ENCODE measurements at regions not wholly inside any gene's neighbourhood (a gene's known extent, or its start where the extent isn't known, plus 50 kb on each side); places are given as distances from the start of the nearest gene placed in this dataset.

DNA sequence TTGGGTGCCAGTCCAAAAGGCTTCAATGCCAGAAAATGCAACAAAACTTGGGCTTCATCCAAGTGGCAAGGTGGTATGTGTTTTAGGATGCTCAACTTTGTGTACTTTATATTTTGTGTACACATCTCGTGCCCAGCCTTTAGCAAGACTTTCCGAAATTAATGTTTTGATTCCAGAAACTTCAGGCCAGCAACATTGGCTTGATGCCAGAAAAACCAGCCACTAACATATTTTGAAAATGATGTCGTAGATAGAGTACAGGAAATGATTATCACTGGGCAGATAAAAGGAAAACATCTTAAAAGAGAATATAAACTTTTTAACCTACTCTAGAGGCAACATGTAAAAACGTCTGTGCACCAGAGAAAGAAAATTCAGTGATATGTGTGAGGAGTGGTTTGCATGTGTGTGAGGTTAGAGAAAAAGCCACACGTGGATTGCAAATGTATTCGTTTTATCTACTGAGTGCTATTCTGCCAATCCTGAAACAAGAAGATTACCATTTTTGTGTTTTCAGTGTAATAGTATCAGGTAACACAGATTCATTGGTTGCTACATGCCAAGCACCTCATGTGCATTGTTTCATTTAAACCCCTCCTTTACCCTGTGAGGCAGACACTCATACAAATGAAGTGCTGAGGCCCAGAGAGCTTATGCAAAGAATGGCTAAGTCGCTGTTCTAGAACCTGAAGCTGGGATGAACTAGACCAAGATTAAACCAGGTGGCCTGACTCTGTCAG lies 264.8 kb downstream of the C1D start:
- TF ChIP-seq, protein P1, sequence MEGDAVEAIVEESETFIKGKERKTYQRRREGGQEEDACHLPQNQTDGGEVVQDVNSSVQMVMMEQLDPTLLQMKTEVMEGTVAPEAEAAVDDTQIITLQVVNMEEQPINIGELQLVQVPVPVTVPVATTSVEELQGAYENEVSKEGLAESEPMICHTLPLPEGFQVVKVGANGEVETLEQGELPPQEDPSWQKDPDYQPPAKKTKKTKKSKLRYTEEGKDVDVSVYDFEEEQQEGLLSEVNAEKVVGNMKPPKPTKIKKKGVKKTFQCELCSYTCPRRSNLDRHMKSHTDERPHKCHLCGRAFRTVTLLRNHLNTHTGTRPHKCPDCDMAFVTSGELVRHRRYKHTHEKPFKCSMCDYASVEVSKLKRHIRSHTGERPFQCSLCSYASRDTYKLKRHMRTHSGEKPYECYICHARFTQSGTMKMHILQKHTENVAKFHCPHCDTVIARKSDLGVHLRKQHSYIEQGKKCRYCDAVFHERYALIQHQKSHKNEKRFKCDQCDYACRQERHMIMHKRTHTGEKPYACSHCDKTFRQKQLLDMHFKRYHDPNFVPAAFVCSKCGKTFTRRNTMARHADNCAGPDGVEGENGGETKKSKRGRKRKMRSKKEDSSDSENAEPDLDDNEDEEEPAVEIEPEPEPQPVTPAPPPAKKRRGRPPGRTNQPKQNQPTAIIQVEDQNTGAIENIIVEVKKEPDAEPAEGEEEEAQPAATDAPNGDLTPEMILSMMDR (IDR thresholded peaks at IDR 0.05; ENCODE audit: low read depth, low read length, missing input control) = no peak
- TF ChIP-seq, protein P2, sequence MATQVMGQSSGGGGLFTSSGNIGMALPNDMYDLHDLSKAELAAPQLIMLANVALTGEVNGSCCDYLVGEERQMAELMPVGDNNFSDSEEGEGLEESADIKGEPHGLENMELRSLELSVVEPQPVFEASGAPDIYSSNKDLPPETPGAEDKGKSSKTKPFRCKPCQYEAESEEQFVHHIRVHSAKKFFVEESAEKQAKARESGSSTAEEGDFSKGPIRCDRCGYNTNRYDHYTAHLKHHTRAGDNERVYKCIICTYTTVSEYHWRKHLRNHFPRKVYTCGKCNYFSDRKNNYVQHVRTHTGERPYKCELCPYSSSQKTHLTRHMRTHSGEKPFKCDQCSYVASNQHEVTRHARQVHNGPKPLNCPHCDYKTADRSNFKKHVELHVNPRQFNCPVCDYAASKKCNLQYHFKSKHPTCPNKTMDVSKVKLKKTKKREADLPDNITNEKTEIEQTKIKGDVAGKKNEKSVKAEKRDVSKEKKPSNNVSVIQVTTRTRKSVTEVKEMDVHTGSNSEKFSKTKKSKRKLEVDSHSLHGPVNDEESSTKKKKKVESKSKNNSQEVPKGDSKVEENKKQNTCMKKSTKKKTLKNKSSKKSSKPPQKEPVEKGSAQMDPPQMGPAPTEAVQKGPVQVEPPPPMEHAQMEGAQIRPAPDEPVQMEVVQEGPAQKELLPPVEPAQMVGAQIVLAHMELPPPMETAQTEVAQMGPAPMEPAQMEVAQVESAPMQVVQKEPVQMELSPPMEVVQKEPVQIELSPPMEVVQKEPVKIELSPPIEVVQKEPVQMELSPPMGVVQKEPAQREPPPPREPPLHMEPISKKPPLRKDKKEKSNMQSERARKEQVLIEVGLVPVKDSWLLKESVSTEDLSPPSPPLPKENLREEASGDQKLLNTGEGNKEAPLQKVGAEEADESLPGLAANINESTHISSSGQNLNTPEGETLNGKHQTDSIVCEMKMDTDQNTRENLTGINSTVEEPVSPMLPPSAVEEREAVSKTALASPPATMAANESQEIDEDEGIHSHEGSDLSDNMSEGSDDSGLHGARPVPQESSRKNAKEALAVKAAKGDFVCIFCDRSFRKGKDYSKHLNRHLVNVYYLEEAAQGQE (IDR thresholded peaks at IDR 0.05) = no peak
- TF ChIP-seq RXRA (IDR thresholded peaks at IDR 0.05) (no peak), FOXA2 (IDR thresholded peaks at IDR 0.05) (no peak), EGR1 (IDR thresholded peaks at IDR 0.05; ENCODE audit: low read depth in 2 of 2) (no peak), JUND (IDR thresholded peaks at IDR 0.05) (no peak), TAF1 (conservative IDR thresholded peaks at IDR 0.05) (no peak), SP1 (IDR thresholded peaks at IDR 0.05) (no peak), HNF4G (IDR thresholded peaks at IDR 0.05) (no peak), FOXA1 (IDR thresholded peaks at IDR 0.05) (no peak), RAD21 (IDR thresholded peaks at IDR 0.05) (no peak)
- TF ChIP-seq, protein P3, sequence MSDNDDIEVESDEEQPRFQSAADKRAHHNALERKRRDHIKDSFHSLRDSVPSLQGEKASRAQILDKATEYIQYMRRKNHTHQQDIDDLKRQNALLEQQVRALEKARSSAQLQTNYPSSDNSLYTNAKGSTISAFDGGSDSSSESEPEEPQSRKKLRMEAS (IDR thresholded peaks at IDR 0.05) = no peak
- TF ChIP-seq, protein P4, sequence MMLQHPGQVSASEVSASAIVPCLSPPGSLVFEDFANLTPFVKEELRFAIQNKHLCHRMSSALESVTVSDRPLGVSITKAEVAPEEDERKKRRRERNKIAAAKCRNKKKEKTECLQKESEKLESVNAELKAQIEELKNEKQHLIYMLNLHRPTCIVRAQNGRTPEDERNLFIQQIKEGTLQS (IDR thresholded peaks at IDR 0.05) = no peak
